HG03342 (cell line): ENCODE measurements at regions not wholly inside any gene's neighbourhood (a gene's known extent, or its start where the extent isn't known, plus 50 kb on each side); places are given as distances from the start of the nearest gene placed in this dataset.
"Not testable (repeated sequence)": the region's sequence is repeated elsewhere in the genome, so short reads cannot be mapped to it uniquely, and the experiment has no call there.

Experiments used
- ATAC-seq: cut with Tn5 transposase; IDR thresholded peaks from one replicate; pipeline ENCODE4 v1.9.1; 2021; ENCODE audit warnings: mild to moderate bottlenecking, moderate library complexity; ENCODE audit not compliant: unreplicated experiment

GRCh38 chr12:34097213-34097612, 74.9 kb downstream of the ALG10 start:
- ATAC-seq, result no peak

- ATAC-seq, result no peak
Observed at GRCh38 chr12:34105392-34105933, 83.2 kb downstream of the ALG10 start.

DNA sequence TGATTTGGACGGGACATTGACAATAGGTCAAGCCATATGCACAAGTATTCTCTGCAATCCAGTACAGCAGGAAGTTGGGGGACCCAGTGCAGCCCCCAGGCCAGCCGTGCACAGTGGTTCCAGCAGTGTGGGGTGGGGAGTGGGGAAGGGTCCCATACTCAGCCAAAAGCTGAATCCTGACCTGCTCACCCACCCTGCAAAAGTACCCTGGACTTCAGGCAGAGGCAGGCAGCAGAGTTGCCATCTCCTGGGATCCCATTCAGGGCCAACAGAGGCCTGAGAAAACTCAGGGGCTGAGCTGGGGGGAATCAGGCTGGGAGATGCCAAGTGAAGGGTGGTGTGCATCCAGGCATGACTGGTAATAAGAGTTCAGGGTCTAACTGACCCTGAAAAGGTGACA, 83.9 kb downstream of the ALG10 start:
- no peak for ATAC-seq

DNA sequence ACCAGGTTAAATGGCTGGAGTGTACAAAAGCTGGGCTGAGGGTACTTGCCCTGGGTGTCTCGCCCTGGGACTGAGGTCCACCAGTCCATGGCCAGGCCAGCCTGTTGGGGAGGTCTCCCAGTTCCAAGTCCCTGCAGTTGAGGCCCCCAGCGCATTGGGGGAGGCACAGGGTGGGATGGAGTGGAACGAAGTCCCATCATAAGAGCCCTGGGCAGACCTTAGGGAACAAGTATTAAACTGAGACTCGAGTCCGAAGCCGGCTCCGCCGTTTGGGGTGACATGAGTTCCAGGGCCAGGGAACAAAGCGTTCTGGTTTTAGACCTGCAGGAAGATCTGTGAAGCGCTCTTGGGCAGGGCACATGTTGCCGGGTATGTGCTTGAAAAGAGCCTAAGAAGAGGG, 84.7 kb downstream of the ALG10 start:
- ATAC-seq, result no peak

GRCh38 chr12:34107781-34108404, 85.6 kb downstream of the ALG10 start:
- no peak for ATAC-seq

- no peak for ATAC-seq
Observed at GRCh38 chr12:34108405-34108803, 86.1 kb downstream of the ALG10 start.

- no peak for ATAC-seq
Observed at GRCh38 chr12:34108967-34109366, 86.7 kb downstream of the ALG10 start.

GRCh38 chr12:34109390-34109789, 87.1 kb downstream of the ALG10 start:
- ATAC-seq, result no peak

DNA sequence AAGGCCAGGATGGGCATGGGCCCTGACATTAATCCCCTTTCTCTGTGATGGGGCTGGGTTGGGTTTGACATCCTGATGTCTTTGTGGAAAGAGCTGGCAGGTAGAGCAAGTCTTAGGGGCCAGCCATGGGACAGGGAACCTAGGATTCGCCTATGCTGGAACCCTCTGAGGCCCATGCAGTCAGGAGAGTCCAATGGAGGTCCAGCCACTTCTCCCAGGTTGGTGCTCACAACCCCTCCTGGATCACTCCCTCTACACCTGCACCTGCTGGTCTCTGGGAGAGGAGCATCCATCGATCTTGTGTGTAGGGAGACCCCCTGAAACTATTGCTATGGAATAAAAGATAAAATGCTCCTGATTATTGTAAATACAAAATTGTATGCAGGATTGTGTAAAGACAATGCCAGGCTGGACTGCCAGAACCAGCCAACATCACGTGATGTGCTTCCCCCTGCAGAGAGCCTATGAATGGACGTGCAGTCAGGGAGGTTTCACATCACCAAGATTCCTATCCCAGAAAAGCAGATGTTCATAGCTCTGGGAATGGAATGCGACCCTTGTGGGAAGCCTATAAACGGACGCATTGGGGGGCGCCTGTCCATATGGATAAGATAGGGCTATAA, 87.7 kb downstream of the ALG10 start:
- not testable (repeated sequence) for ATAC-seq

- ATAC-seq, result no peak
Observed at GRCh38 chr12:34119366-34119765, 97.1 kb downstream of the ALG10 start.

GRCh38 chr12:34121360-34121759, 99.1 kb downstream of the ALG10 start:
- no peak for ATAC-seq

DNA sequence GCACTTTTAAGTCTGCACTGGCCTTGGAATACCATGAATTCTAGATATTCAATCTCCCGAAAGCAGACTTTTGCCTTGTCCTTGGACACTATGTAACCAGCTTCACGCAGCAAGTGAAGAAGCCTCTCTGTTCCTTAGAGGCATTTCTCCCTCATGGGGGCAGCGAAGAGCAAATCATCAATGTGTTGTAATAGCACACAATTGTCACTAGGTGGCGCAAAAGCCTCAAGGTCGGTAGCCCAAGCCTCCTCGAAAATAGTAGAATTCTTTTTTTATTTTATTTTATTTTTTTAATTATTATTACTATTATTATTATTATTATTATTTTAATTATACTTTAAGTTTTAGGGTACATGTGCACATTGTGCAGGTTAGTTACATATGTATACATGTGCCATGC, 100.8 kb downstream of the ALG10 start:
- ATAC-seq, result peak; percentile 65

DNA sequence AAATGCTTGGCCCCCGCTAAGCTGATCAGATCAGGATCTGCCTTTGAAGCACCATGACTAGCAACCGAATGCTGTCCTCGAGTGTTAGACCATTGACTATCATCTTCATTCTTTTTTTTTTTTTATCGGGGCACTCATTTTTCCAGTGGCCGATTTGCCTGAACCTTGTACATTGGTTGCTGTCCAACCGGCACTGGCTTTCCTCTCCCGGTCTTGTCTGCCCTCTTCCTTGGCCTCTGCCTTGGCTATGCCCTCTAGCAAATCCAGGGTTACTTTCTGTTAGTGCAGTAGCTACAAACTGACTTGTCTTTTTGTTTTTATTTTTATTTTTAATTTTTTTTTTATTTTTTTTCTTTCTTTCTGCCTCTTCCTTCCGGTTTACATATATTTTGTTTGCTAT, 102.3 kb downstream of the ALG10 start:
- ATAC-seq, result no peak

GRCh38 chr12:34126239-34126641, 103.9 kb downstream of the ALG10 start:
- peak; percentile 60 for ATAC-seq

DNA sequence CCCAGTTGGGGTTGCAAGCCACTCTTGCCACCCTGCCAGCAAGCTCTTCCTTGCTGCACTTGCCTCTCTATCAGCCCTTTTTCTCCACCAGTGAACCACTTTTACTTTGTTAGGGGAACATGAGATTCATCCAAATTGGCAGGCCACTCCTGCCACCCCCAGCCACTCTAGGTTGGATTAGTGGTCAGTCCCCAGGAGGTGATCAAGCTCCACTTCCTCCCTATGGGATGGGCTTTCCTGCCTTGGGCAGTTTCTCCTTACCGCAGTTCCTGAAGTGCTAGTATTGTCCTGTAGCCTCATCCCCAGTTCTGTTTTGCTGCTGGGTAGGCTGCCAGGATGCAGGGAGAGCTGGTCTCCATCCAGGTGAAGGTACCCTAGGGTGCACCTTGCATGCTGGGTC, 104.5 kb downstream of the ALG10 start:
- ATAC-seq, result no peak

GRCh38 chr12:34127379-34127778, 105.1 kb downstream of the ALG10 start:
- not testable (repeated sequence) for ATAC-seq

DNA sequence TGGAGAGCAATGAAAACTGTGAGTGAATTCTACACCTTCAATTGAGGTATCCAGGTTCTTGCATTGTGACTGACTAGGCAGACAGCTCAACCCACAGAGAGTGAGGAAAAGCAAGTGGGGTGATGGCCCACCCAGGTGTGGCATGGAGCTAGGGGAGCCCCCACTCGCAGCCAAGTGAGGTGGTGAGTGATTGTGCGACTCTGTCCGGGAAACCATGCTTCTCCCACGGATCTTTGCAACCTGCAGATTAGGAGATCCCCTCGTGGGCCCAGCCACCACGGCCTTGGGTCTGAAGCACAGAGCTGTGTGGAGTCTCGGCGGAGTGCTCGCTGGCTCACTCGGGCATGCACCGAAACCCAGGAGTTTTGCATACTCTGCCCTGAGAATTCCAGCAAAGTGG, 120.1 kb downstream of the ALG10 start:
- no peak for ATAC-seq

DNA sequence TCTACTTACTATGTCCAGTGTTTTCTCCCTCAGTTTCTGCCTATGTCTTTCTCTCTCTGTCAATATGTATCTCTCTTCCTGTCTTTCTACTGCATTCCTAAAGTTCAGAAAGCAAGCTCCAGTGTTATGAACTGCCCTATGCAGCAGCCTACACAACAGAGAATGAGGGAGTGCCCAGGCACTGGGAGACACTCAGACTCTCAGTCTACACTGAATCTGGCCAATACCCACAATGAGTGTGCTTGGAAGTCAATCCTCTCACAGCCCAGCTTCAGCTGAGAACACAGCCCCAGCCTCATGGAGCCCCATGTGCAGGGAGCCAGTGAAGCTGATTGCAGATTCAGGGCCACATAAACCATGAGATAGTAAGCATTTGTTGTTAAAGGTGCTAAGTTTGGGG, 128.7 kb downstream of the ALG10 start:
- no peak for ATAC-seq

DNA sequence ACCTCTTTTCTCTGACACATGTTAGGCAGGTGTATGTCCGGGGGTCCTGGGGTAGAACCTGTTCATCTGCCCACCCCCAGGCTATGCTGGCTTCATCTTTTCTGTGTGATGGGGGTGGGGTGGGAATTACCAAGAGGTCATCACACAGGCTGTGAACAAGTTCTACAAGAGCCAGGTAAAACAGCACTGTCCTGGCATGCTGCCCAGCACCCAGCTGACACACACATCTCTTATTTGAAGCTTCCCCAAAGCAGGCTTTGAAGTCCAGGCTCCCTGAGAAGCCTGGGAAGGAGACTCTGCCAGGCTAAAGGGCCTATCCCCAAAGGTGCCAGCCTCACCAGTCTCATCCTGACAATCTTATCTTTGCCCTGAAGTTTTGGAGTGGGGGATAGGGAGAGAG, 141.1 kb downstream of the ALG10 start:
- no peak for ATAC-seq

GRCh38 chr12:34166427-34167060, 144.2 kb downstream of the ALG10 start:
- no peak for ATAC-seq

DNA sequence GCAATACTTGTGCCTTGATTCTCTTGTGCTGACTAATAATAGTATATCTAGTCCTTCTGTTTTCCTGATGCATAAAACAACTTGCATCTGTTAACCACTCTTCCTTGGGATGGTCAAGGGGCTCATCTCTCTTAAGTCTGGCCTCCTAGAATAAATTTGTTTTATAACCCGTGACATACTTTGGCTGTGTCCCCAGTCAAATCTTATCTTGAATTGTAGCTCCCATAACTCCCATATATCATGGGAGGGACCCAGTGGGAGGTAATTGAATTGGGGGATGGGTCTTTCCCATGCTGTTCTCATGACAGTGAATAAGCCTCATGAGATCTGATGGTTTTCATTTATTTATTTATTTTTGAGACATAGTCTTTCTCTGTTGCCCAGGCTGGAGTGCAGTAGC, 146.2 kb downstream of the ALG10 start:
- not testable (repeated sequence) for ATAC-seq

DNA sequence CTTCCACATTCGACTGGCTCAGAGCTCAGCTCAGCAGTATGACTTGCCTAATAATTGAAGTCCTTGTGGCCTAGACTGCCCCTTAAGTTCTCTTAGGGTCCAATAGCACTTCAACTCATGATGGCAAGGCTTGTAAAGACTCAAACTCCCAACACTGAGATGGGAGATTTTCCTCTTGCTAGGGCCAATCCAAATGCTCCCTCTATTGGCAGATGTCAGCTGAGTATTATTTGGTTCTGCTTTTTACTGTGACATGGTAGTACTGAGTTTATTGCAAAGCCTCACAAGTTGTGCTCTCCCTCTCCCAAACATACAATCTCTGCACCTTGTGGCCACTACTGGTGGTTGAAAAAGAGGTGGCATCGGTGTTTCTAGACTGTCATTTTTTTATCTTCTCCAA, 164.2 kb downstream of the ALG10 start:
- no peak for ATAC-seq
